HepG2 (cell line): ENCODE measurements at regions not wholly inside any gene's neighbourhood (a gene's known extent, or its start where the extent isn't known, plus 50 kb on each side); places are given as distances from the start of the nearest gene placed in this dataset.

Experiments
- ATAC-seq: fragments of 200-7000 bp; cut with Tn5 transposase; 3 replicates; pipeline ENCODE4 v1.9.1; 2020; ENCODE audit warnings: mild to moderate bottlenecking, moderate library complexity
- BruUV-seq: library from RNA; stranded (reverse); fragments of 400-500 nt; replicated peaks from 2 replicates; lab custom pipeline; 2021; lab: Mats Ljungman, UMichigan
- CTCF ChIA-PET: fragments of 300-600 bp; formaldehyde crosslinking; extraction: SDS; loops from one replicate; lab custom pipeline; 2021; ENCODE audit warnings: low total read pairs, inconsistent platforms, low intra/inter-chr PET ratio; lab: Yijun Ruan, JAX
- POLR2A ChIA-PET: fragments of 350-600 bp; sonication (Branson Sonifier 250); formaldehyde crosslinking; loops from one replicate; lab custom pipeline; 2020; ENCODE audit warnings: antibody characterized with exemption, inconsistent platforms; lab: Yijun Ruan, JAX
- DNase-seq: peaks from one replicate; pipeline ENCODE4 v3.0.0-alpha.2; 2015; ENCODE audit warnings: low spot score
- FAIRE-seq: peaks from 3 replicates; lab custom pipeline; 2011; peaks lifted over from hg19 to GRCh38; lab: Jason Lieb, UNC
- H2AFZ ChIP-seq: one replicate; pipeline ENCODE4 v1.6.1; 2011; ENCODE audit warnings: low read length, inconsistent platforms
- H3K27ac ChIP-seq: fragments of 300-600 bp; 3 replicates; pipeline ENCODE4 v1.8.0; 2011; ENCODE audit warnings: mixed run types, mild to moderate bottlenecking, mixed read lengths, low read length, inconsistent platforms; ENCODE audit not compliant: insufficient read depth; ENCODE audit errors: extremely low read length
- H3K27me3 ChIP-seq, 2 experiments: fragments of 200-600 bp in 1 of 2; 2 replicates in 1 of 2; 3 replicates in 1 of 2; pipeline versions ENCODE4 v1.6.0 to v1.8.0; 2011; ENCODE audit warnings: low read length in 2 of 2, mild to moderate bottlenecking in 2 of 2, moderate library complexity in 2 of 2, inconsistent platforms in 1 of 2; ENCODE audit not compliant: insufficient read depth in 2 of 2, control insufficient read depth in 1 of 2
- H3K36me3 ChIP-seq, 2 experiments: fragments of 200-600 bp in 1 of 2; replicated peaks in 1 of 2; 2 replicates in 1 of 2; 3 replicates in 1 of 2; pipeline versions ENCODE4 v1.5.1 to v1.8.0; 2011; ENCODE audit warnings: low read length in 2 of 2, inconsistent platforms in 1 of 2; ENCODE audit not compliant: insufficient read depth in 2 of 2, control insufficient read depth in 1 of 2
- H3K4me1 ChIP-seq: 2 replicates; pipeline ENCODE4 v1.5.1; 2012; ENCODE audit warnings: low read length, inconsistent platforms; ENCODE audit not compliant: insufficient read depth
- H3K4me2 ChIP-seq: 2 replicates; pipeline ENCODE4 v1.6.0; 2011; ENCODE audit warnings: low read depth, low read length, inconsistent platforms
- H3K4me3 ChIP-seq, 3 experiments: fragments of 200-600 bp in 1 of 3; sonication (generic), shearing (Covaris generic) in 1 of 3; replicated peaks in 1 of 3; 2 replicates each; pipeline ENCODE4 v1.5.1; 2011 to 2016; ENCODE audit warnings: low read length in 3 of 3, inconsistent platforms in 2 of 3, low read depth in 2 of 3, mild to moderate bottlenecking in 2 of 3, control low read depth in 1 of 3, mixed read lengths in 1 of 3; ENCODE audit not compliant: insufficient read depth in 1 of 3
- H3K79me2 ChIP-seq: one replicate; pipeline ENCODE4 v1.6.1; 2011; ENCODE audit warnings: low read length, inconsistent platforms; ENCODE audit not compliant: insufficient read depth
- H3K9ac ChIP-seq: 2 replicates; pipeline ENCODE4 v1.6.0; 2011; ENCODE audit warnings: mild to moderate bottlenecking, low read depth, low read length, inconsistent platforms; ENCODE audit not compliant: insufficient read depth
- H3K9me3 ChIP-seq: 2 replicates; pipeline ENCODE4 v1.5.1; 2012; ENCODE audit warnings: mild to moderate bottlenecking, low read length
- H4K20me1 ChIP-seq: 2 replicates; pipeline ENCODE4 v1.6.0; 2011; ENCODE audit warnings: inconsistent platforms, mild to moderate bottlenecking, low read length, moderate library complexity; ENCODE audit not compliant: insufficient read depth
- CTCF ChIP-seq: sonication (generic); formaldehyde crosslinking; IDR thresholded peaks from 2 replicates; pipeline ENCODE4 v1.5.0; 2020; ENCODE audit warnings: mild to moderate bottlenecking, missing genetic modification reagents, moderate library complexity
- HNF4A ChIP-seq: sonication (generic); formaldehyde crosslinking; IDR thresholded peaks from 2 replicates; pipeline ENCODE4 v1.4.0; 2020; ENCODE audit warnings: missing genetic modification reagents
- NFAT5 ChIP-seq: sonication (generic); formaldehyde crosslinking; IDR thresholded peaks from 2 replicates; pipeline ENCODE4 v1.4.0; 2020; ENCODE audit warnings: missing genetic modification reagents
- POLR2G ChIP-seq: fragments of 200-400 bp; formaldehyde crosslinking; IDR thresholded peaks from 2 replicates; pipeline ENCODE4 v1.6.1; 2018; ENCODE audit warnings: mild to moderate bottlenecking, low read depth, low read length, moderate library complexity
- RFXAP ChIP-seq: sonication (generic); formaldehyde crosslinking; IDR thresholded peaks from 2 replicates; pipeline ENCODE4 v1.4.0; 2020; ENCODE audit warnings: missing genetic modification reagents, borderline replicate concordance
- SCMH1 ChIP-seq: sonication (generic); formaldehyde crosslinking; IDR thresholded peaks from 2 replicates; pipeline ENCODE4 v1.9.0; 2021; ENCODE audit warnings: missing genetic modification reagents, mild to moderate bottlenecking, borderline replicate concordance
- TMF1 ChIP-seq: sonication (generic); formaldehyde crosslinking; IDR thresholded peaks from 2 replicates; pipeline ENCODE4 v1.8.1; 2022; ENCODE audit warnings: low read depth, missing genetic modification reagents
- ZFY ChIP-seq: sonication (generic); formaldehyde crosslinking; IDR thresholded peaks from 2 replicates; pipeline ENCODE4 v1.4.0; 2020; ENCODE audit warnings: missing genetic modification reagents
- ZMAT3 ChIP-seq: sonication (generic); formaldehyde crosslinking; conservative IDR thresholded peaks from 2 replicates; pipeline ENCODE4 v1.7.0; 2021; ENCODE audit warnings: missing genetic modification reagents
- ZNF512 ChIP-seq: sonication (generic); formaldehyde crosslinking; IDR thresholded peaks from 2 replicates; pipeline ENCODE4 v1.4.0; 2020; ENCODE audit warnings: mild to moderate bottlenecking, missing genetic modification reagents
- ZNF605 ChIP-seq: sonication (generic); formaldehyde crosslinking; IDR thresholded peaks from 2 replicates; pipeline ENCODE4 v1.8.0; 2022; ENCODE audit warnings: mild to moderate bottlenecking, missing genetic modification reagents
- ZNF615 ChIP-seq: sonication (generic); formaldehyde crosslinking; IDR thresholded peaks from 2 replicates; pipeline ENCODE4 v1.5.0; 2020; ENCODE audit warnings: mild to moderate bottlenecking, missing genetic modification reagents, borderline replicate concordance
- ZNF691 ChIP-seq: sonication (generic); formaldehyde crosslinking; IDR thresholded peaks from 2 replicates; pipeline ENCODE4 v1.4.0; 2020; ENCODE audit warnings: missing genetic modification reagents, low read depth, mild to moderate bottlenecking, borderline replicate concordance
- ZNF782 ChIP-seq: sonication (generic); formaldehyde crosslinking; IDR thresholded peaks from 2 replicates; pipeline ENCODE4 v1.4.0; 2020; ENCODE audit warnings: missing genetic modification reagents, mild to moderate bottlenecking, borderline replicate concordance
- WGBS: methylation state at CpG from one replicate; pipeline ENCODE4 v1.1.6; 2017; ENCODE audit warnings: low lambda C conversion rate; 5-methylcytosine and 5-hydroxymethylcytosine counted together
- in situ Hi-C: cut with HindIII; loops from 2 replicates; pipeline ENCODE4 v1.10.0; 2017; ENCODE audit warnings: low pct_unique_long_range_greater_than_20kb; ENCODE audit not compliant: extremely low pct_ligation_motif_present
- intact Hi-C: fragments of 100-400 bp; cut with micrococcal nuclease; formaldehyde crosslinking; loops from one replicate; pipeline ENCODE4 v1.10.0; 2022; ENCODE audit not compliant: unreplicated experiment

GRCh38 chr21:14773777-14774345 is 227.7 kb upstream of the SAMSN1 start (continued):
- TF ChIP-seq ZNF605 (CRISPR knock-in tag) (no peak), RFXAP (CRISPR knock-in tag) (no peak), ZNF615 (CRISPR knock-in tag) (no peak), CTCF (CRISPR knock-in tag) (peak; percentile 49), ZFY (CRISPR knock-in tag) (no peak), ZNF691 (no peak), POLR2G (no peak), HNF4A (CRISPR knock-in tag) (no peak), ZMAT3 (CRISPR knock-in tag) (no peak), SCMH1 (CRISPR knock-in tag) (no peak)
- TF ChIP-seq, all 625 proteins: peak for 3

- WGBS: 40% methylated on average over 2 of the region's 2 CpGs
- H3K36me3 ChIP-seq: no peaks in the 10 kb centered on the region
- DNase-seq: no peak
- H3K79me2 ChIP-seq: no peaks in the 10 kb centered on the region
- ChIA-PET CTCF (no interaction called here), POLR2A (no interaction called here)
- H3K9me3 ChIP-seq: no peaks in the 10 kb centered on the region
- no TSS peak for BruUV-seq
- FAIRE-seq: no peak
- H4K20me1 ChIP-seq: no peaks in the 10 kb centered on the region
- ATAC-seq: no peak
- in situ Hi-C loops (no loop called here), intact Hi-C loops (no loop called here)
- no peaks in the 10 kb centered on the region for H3K27me3 ChIP-seq
- H3K4me3 ChIP-seq: no peak overlapping the region
- H2AFZ ChIP-seq: no peak overlapping the region
- H3K4me1 ChIP-seq: no peaks in the 10 kb centered on the region
- H3K4me2 ChIP-seq: no peak overlapping the region
- H3K9ac ChIP-seq: no peak overlapping the region
- no peak overlapping the region for H3K27ac ChIP-seq
- TF ChIP-seq TMF1 (CRISPR knock-in tag): no peak
- TF ChIP-seq ZNF512 (CRISPR knock-in tag): no peak
- no peak for TF ChIP-seq ZNF782 (CRISPR knock-in tag)
- no peak for TF ChIP-seq NFAT5 (CRISPR knock-in tag)
Measured at GRCh38 chr21:14771593-14771992, 225.5 kb upstream of the SAMSN1 start.
